Left ventricle myocardium inferior (tissue), 1 donor: ENCODE measurements at regions not wholly inside any gene's neighbourhood (a gene's known extent, or its start where the extent isn't known, plus 50 kb on each side); places are given as distances from the start of the nearest gene placed in this dataset.
A peak's percentile ranks its signal among the peaks of the same experiment; 100 is the strongest.

ENCODE experiments used
- DNase-seq: peaks from one replicate; pipeline ENCODE4 v3.0.0-alpha.2; 2020
- H3K27ac ChIP-seq: fragments of 200-600 bp; replicated peaks from 2 replicates; pipeline ENCODE4 v1.8.0; 2021
- H3K27me3 ChIP-seq: fragments of 200-600 bp; 2 replicates; pipeline ENCODE4 v1.8.0; 2021; ENCODE audit warnings: low read depth
- H3K36me3 ChIP-seq: fragments of 200-600 bp; 2 replicates; pipeline ENCODE4 v1.8.0; 2021
- H3K4me1 ChIP-seq: fragments of 200-600 bp; 2 replicates; pipeline ENCODE4 v1.8.0; 2021
- H3K4me3 ChIP-seq: fragments of 200-600 bp; 2 replicates; pipeline ENCODE4 v1.8.0; 2021; ENCODE audit warnings: mild to moderate bottlenecking, moderate library complexity
- H3K9me3 ChIP-seq: fragments of 200-600 bp; replicated peaks from 2 replicates; pipeline ENCODE4 v1.8.0; 2021
- intact Hi-C: fragments of 100-400 bp; cut with micrococcal nuclease; formaldehyde crosslinking; loops from one replicate; pipeline ENCODE4 v1.11.0; 2022
- TF ChIP-seq, protein P1 (sequence below): fragments of 200-600 bp; IDR thresholded peaks from 2 replicates; pipeline ENCODE4 v1.8.0; 2021; ENCODE audit warnings: antibody characterized with exemption, mild to moderate bottlenecking, borderline replicate concordance
- donor health status: DM: no; HTN: yes; CAD: no; lungs with severe emphysema.

GRCh38 chr17:27974531-27975145 lies 67.8 kb upstream of the NLK start:
- DNase-seq = no peak
- no peak overlapping the region for H3K27ac ChIP-seq
- H3K4me3 ChIP-seq = no peak overlapping the region
- intact Hi-C loops = no loop called here
- H3K36me3 ChIP-seq = no peaks in the 10 kb centered on the region
- H3K4me1 ChIP-seq = no peaks in the 10 kb centered on the region
- H3K9me3 ChIP-seq = peaks cover 5% of the 10 kb centered on the region
- TF ChIP-seq, protein P1, sequence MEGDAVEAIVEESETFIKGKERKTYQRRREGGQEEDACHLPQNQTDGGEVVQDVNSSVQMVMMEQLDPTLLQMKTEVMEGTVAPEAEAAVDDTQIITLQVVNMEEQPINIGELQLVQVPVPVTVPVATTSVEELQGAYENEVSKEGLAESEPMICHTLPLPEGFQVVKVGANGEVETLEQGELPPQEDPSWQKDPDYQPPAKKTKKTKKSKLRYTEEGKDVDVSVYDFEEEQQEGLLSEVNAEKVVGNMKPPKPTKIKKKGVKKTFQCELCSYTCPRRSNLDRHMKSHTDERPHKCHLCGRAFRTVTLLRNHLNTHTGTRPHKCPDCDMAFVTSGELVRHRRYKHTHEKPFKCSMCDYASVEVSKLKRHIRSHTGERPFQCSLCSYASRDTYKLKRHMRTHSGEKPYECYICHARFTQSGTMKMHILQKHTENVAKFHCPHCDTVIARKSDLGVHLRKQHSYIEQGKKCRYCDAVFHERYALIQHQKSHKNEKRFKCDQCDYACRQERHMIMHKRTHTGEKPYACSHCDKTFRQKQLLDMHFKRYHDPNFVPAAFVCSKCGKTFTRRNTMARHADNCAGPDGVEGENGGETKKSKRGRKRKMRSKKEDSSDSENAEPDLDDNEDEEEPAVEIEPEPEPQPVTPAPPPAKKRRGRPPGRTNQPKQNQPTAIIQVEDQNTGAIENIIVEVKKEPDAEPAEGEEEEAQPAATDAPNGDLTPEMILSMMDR = no peak
- H3K27me3 ChIP-seq = no peaks in the 10 kb centered on the region

- TF ChIP-seq, protein P1 = no peak
- Histone ChIP-seq H3K27ac (no peak overlapping the region), H3K4me1 (no peaks in the 10 kb centered on the region), H3K36me3 (no peaks in the 10 kb centered on the region), H3K4me3 (no peak overlapping the region), H3K27me3 (no peaks in the 10 kb centered on the region), H3K9me3 (peaks cover 5% of the 10 kb centered on the region)
- intact Hi-C loops = no loop called here
- DNase-seq = no peak
Measured at GRCh38 chr17:27975146-27976011, 67.1 kb upstream of the NLK start.

DNA sequence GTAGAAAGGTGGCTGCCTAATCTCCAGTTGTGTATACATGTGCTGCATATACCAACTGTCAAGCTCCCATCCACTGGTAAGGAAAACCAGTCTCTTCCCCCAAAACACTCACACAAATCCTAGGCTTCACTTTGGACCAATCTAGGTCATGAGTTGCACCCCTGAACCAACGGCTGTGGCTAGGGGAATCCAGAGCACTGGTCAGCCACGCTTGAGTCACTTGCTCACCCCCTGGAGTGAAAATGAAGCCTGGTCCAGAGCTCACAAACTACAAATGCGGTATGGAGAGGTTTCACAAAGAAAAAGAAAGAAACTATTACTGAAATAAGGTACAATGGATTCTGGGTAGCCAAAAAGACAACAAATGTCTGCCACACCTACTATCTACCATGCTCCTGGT lies 66.1 kb upstream of the NLK start:
- TF ChIP-seq, protein P1 = no peak
- no peaks in the 10 kb centered on the region for H3K27me3 ChIP-seq
- DNase-seq = no peak
- no peak overlapping the region for H3K4me3 ChIP-seq
- H3K4me1 ChIP-seq = peaks cover 8% of the 10 kb centered on the region
- peaks cover 5% of the 10 kb centered on the region for H3K9me3 ChIP-seq
- H3K36me3 ChIP-seq = no peaks in the 10 kb centered on the region
- intact Hi-C loops = no loop called here
- no peak overlapping the region for H3K27ac ChIP-seq

GRCh38 chr17:27977751-27978688 lies 64.5 kb upstream of the NLK start:
- H3K36me3 ChIP-seq = no peaks in the 10 kb centered on the region
- DNase-seq = no peak
- intact Hi-C loops = no loop called here
- H3K9me3 ChIP-seq = peaks cover 5% of the 10 kb centered on the region
- TF ChIP-seq, protein P1 = no peak
- peaks cover 8% of the 10 kb centered on the region for H3K4me1 ChIP-seq
- H3K4me3 ChIP-seq = no peak overlapping the region
- no peaks in the 10 kb centered on the region for H3K27me3 ChIP-seq
- H3K27ac ChIP-seq = peak overlapping the region; percentile 57

GRCh38 chr17:27978689-27979175 lies 63.7 kb upstream of the NLK start:
- H3K27ac ChIP-seq = peak overlapping the region; percentile 57
- DNase-seq = no peak
- intact Hi-C loops = no loop called here
- no peak overlapping the region for H3K4me3 ChIP-seq
- TF ChIP-seq, protein P1 = no peak
- H3K27me3 ChIP-seq = no peaks in the 10 kb centered on the region
- peaks cover 4% of the 10 kb centered on the region for H3K9me3 ChIP-seq
- no peaks in the 10 kb centered on the region for H3K36me3 ChIP-seq
- H3K4me1 ChIP-seq = peaks cover 8% of the 10 kb centered on the region
